SU-DHL-6 (cell line): ENCODE measurements at regions not wholly inside any gene's neighbourhood (a gene's known extent, or its start where the extent isn't known, plus 50 kb on each side); places are given as distances from the start of the nearest gene placed in this dataset.

Experiments used
- EZH2phosphoT487 ChIP-seq: fragments of 200-600 bp; sonication (generic), shearing (Covaris generic); conservative IDR thresholded peaks from 2 replicates; pipeline ENCODE4 v1.6.1; 2018; ENCODE audit warnings: mild to moderate bottlenecking, antibody characterized with exemption, low read length, moderate library complexity, mixed read lengths
- TF ChIP-seq, protein P1 (sequence below): fragments of 200-600 bp; sonication (generic); IDR thresholded peaks from one replicate; pipeline ENCODE4 v1.5.1; 2017; ENCODE audit warnings: antibody characterized with exemption, mild to moderate bottlenecking, low read length, moderate library complexity; ENCODE audit not compliant: insufficient read depth, poor library complexity, severe bottlenecking

DNA sequence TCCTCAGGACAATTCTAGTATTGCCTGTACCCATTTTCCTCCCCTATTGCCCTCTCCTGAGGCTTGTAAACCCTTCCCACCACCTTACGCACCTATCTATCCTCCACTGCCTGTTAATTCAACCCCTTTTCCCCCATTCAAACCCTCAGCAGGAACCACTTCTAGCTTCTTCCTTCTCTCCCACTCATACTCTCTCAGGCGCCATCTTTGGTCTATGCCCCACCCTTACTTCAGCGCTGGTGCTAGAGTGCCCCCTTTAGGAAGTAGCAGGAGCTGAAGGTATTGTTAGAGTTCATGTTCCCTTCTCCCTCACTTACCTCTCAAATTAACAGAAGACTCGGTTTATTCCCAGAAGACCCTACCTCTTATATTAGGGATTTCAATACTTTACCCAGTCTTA lies 121.8 kb upstream of the NLGN1 start:
- TF ChIP-seq, protein P1, sequence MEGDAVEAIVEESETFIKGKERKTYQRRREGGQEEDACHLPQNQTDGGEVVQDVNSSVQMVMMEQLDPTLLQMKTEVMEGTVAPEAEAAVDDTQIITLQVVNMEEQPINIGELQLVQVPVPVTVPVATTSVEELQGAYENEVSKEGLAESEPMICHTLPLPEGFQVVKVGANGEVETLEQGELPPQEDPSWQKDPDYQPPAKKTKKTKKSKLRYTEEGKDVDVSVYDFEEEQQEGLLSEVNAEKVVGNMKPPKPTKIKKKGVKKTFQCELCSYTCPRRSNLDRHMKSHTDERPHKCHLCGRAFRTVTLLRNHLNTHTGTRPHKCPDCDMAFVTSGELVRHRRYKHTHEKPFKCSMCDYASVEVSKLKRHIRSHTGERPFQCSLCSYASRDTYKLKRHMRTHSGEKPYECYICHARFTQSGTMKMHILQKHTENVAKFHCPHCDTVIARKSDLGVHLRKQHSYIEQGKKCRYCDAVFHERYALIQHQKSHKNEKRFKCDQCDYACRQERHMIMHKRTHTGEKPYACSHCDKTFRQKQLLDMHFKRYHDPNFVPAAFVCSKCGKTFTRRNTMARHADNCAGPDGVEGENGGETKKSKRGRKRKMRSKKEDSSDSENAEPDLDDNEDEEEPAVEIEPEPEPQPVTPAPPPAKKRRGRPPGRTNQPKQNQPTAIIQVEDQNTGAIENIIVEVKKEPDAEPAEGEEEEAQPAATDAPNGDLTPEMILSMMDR: peak; percentile 41
- no peak for TF ChIP-seq EZH2phosphoT487
